HL-60 (cell line): ENCODE measurements at regions not wholly inside any gene's neighbourhood (a gene's known extent, or its start where the extent isn't known, plus 50 kb on each side); places are given as distances from the start of the nearest gene placed in this dataset.

Source experiments
- DNase-seq, 2 experiments: peaks; one replicate each; pipeline ENCODE4 v3.0.0-alpha.2; 2010 to 2020; ENCODE audit warnings: low read depth in 1 of 2, low spot score in 1 of 2
- H3K27ac ChIP-seq: fragments of 250-450 bp; sonication (Bioruptor Pico); replicated peaks from 2 replicates; pipeline ENCODE4 v1.5.1; 2020; ENCODE audit warnings: mild to moderate bottlenecking, moderate library complexity
- H3K27me3 ChIP-seq: fragments of 250-450 bp; sonication (Bioruptor Pico); 2 replicates; pipeline ENCODE4 v1.5.1; 2021; ENCODE audit warnings: mild to moderate bottlenecking, moderate library complexity; ENCODE audit not compliant: insufficient read depth, poor library complexity, severe bottlenecking
- H3K4me3 ChIP-seq: replicated peaks from 2 replicates; pipeline ENCODE4 v1.5.1; 2011; ENCODE audit warnings: mild to moderate bottlenecking, control low read depth, low read length; ENCODE audit not compliant: insufficient read depth
- CTCF ChIP-seq: IDR thresholded peaks from one replicate; pipeline ENCODE4 v1.5.1; 2011; ENCODE audit warnings: low read length, control low read depth, inconsistent platforms; ENCODE audit not compliant: insufficient read depth
- GABPA ChIP-seq: IDR thresholded peaks from 2 replicates; pipeline ENCODE4 v1.6.1; 2012; ENCODE audit warnings: low read depth
- POLR2AphosphoS5 ChIP-seq: IDR thresholded peaks from 2 replicates; pipeline ENCODE4 v1.6.1; 2012; ENCODE audit warnings: low read depth
- REST ChIP-seq: IDR thresholded peaks from 2 replicates; pipeline ENCODE4 v1.6.1; 2012; ENCODE audit warnings: low read depth; ENCODE audit not compliant: insufficient replicate concordance
- SPI1 ChIP-seq: IDR thresholded peaks from 2 replicates; pipeline ENCODE4 v1.6.1; 2012; ENCODE audit warnings: low read depth, mild to moderate bottlenecking, borderline replicate concordance

- Histone ChIP-seq H3K4me3 (no peak overlapping the region), H3K27me3 (no peaks in the 10 kb centered on the region), H3K27ac (no peak overlapping the region)
- TF ChIP-seq POLR2AphosphoS5 (no peak), CTCF (no peak), SPI1 (no peak), GABPA (no peak), REST (no peak)
- no peak for DNase-seq
Measured at GRCh38 chr3:166100730-166101129, 263.5 kb upstream of the BCHE start.

- TF ChIP-seq SPI1, result no peak
- TF ChIP-seq GABPA, result no peak
- no peak for TF ChIP-seq CTCF
- TF ChIP-seq REST, result no peak
- TF ChIP-seq POLR2AphosphoS5, result no peak
- Histone ChIP-seq H3K27me3 (no peaks in the 10 kb centered on the region), H3K4me3 (no peak overlapping the region), H3K27ac (no peak overlapping the region)
- DNase-seq, result no peak
Measured at GRCh38 chr3:166089575-166089974, 252.4 kb upstream of the BCHE start.

GRCh38 chr3:166085164-166085856 is 248.1 kb upstream of the BCHE start:
- TF ChIP-seq GABPA, result no peak
- H3K27me3 ChIP-seq, result no peaks in the 10 kb centered on the region
- no peak overlapping the region for H3K4me3 ChIP-seq
- DNase-seq, result no peak
- no peak overlapping the region for H3K27ac ChIP-seq

GRCh38 chr3:166080096-166080495 is 242.9 kb upstream of the BCHE start:
- H3K4me3 ChIP-seq, result no peak overlapping the region
- TF ChIP-seq GABPA (no peak), POLR2AphosphoS5 (no peak), SPI1 (no peak), CTCF (no peak), REST (no peak)
- no peak for DNase-seq
- H3K27me3 ChIP-seq, result no peaks in the 10 kb centered on the region
- H3K27ac ChIP-seq, result no peak overlapping the region
